ENCODE measurements at regions not wholly inside any gene's neighbourhood (a gene's known extent, or its start where the extent isn't known, plus 50 kb on each side); places are given as distances from the start of the nearest gene placed in this dataset.
A peak's percentile ranks its signal among the peaks of the same experiment; 100 is the strongest.

GRCh38 chr2:72031346-72032110 lies 116.1 kb downstream of the CYP26B1 start:
- ATAC-seq (no peak), DNase-seq (peak in 1 of 2 donors; percentile 0)
- peaks cover 0 to 6% (median 0%) of the 10 kb centered on the region in 7 donors for H3K27me3 ChIP-seq
- H3K27ac ChIP-seq: no peak overlapping the region
- no peaks in the 10 kb centered on the region for H3K9me3 ChIP-seq
- no peak overlapping the region for H3K4me3 ChIP-seq
- TF ChIP-seq CTCF (IDR thresholded peaks at IDR 0.05): no peak
- H3K4me1 ChIP-seq: no peaks in the 10 kb centered on the region
- intact Hi-C loops (cut with DNase I): loop anchor here in 1 of 10 donors (5.0 kb wide), 1 partner anchor 271 kb away; no protein-coding TSS in a partner anchor
- WGBS, 2 donors: 68 to 71% methylated on average over 16 of the region's 16 CpGs
- H3K36me3 ChIP-seq: no peaks in the 10 kb centered on the region

DNA sequence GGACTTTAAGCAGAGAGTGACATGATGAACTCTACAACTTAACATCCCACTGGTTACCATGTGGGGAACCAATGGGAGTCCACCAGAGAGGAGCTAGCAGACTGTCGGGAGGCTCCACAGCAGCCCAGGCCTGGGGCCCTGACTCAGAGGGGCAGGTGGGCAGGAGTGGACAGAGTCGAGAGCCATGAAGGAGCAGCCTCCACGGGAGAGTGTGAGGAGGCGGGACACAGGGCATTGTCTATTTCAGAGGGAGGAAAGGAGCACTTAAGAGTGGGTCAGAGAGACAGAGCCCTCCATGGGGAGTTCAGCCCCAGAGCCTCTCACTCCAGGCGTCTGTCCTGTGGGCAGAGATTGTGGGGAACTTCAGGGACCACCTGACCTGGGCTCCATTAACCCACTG lies 118.7 kb downstream of the CYP26B1 start:
- TF ChIP-seq CTCF (IDR thresholded peaks at IDR 0.05): no peak
- ATAC-seq: no peak
- WGBS, 2 donors: 63 to 80% methylated on average over 5 of the region's 5 CpGs
- DNase-seq: peak in 1 of 2 donors; percentile 1
- Histone ChIP-seq H3K4me3 (no peak overlapping the region), H3K27ac (no peak overlapping the region), H3K4me1 (no peaks in the 10 kb centered on the region), H3K9me3 (no peaks in the 10 kb centered on the region), H3K36me3 (no peaks in the 10 kb centered on the region), H3K27me3 (peaks cover 0 to 6% (median 0%) of the 10 kb centered on the region in 7 donors)
- intact Hi-C loops (cut with DNase I): no loop called here

DNA sequence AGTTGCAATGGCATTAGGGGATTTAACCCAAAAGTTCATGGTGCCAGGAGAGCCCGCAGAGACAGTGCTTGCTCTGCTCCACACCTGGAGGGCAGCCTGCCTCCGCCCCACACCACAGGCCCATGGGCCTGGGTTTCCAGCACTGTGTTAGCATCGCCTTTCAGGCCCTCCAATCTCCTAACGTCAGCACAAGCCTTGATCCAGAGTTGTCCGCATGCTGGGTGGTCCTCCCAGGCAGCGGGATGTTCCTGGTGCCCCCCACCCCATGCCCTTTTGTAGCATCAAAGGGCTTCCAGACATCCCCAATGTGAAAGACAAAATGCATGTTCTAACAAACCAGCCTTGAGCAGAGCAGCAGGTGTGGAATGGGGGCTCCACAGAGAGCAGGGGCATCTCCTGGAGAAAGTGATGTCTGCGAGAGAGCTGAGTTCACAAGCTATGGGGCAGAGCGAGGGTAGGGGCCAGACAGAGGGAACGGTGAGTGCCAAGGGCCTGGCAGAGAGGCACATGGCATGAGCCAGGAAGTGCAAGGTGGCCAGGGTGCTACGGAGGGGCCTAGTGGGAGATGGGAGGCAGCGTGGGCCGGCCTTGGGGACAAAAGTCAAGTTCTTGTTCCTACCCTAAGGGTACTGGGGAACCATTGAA lies 119.2 kb downstream of the CYP26B1 start:
- Histone ChIP-seq H3K4me1 (no peaks in the 10 kb centered on the region), H3K27me3 (peaks cover 0 to 6% (median 0%) of the 10 kb centered on the region in 7 donors), H3K4me3 (no peak overlapping the region), H3K9me3 (no peaks in the 10 kb centered on the region), H3K36me3 (no peaks in the 10 kb centered on the region), H3K27ac (no peak overlapping the region)
- intact Hi-C loops (cut with DNase I): no loop called here
- ATAC-seq (no peak), DNase-seq (peak in 1 of 2 donors; percentile 1)
- 94% methylated on average over 12 of the region's 12 CpGs for WGBS, 2 donors
- no peak for TF ChIP-seq CTCF (IDR thresholded peaks at IDR 0.05)

DNA sequence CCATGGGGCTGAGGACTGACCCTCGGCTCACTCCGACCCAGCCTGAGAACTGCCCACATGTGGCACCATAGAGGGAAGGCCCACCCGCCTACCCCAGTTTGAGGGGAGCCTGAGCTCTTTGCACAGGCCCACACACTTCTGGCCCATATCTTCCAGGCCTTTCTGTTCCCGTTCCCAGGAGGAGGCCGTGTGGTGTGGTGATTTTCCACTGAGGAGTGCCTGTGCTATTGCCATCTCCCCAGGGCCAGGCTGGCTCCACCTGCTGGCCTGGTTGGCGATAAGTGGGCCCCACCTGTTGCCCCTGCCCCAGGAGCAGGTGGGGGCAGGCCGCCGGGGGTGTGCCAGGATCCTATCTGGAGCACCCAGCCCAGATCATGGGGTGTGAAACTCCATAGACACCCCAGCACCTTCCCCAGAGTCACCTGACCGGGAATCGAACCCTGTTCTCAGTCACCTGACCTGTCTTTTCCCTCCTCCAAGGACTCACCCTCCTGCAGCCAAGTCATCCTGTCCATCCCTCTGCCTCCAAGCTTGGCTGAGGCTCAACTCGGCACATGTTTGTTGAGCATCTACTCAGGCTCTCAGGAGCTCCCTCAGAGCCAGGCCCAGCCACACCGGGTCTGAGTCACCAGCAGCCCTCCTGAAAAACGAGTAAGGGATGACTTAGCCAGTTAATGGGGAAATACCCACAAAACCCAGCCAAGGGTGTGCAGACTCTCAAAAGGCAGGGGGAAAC lies 120.1 kb downstream of the CYP26B1 start:
- peaks cover 0 to 8% (median 0%) of the 10 kb centered on the region in 7 donors for H3K27me3 ChIP-seq
- no peak overlapping the region for H3K27ac ChIP-seq
- no peaks in the 10 kb centered on the region for H3K36me3 ChIP-seq
- no peak overlapping the region for H3K4me3 ChIP-seq
- no peaks in the 10 kb centered on the region for H3K9me3 ChIP-seq
- 88 to 89% methylated on average over 13 of the region's 13 CpGs for WGBS, 2 donors
- peak in 1 of 8 donors; percentile 29 for ATAC-seq
- intact Hi-C loops (cut with DNase I): no loop called here
- TF ChIP-seq CTCF (IDR thresholded peaks at IDR 0.05): no peak
- H3K4me1 ChIP-seq: no peaks in the 10 kb centered on the region
- DNase-seq: peak in 1 of 2 donors; percentile 2
